ENCODE measurements at regions not wholly inside any gene's neighbourhood (a gene's known extent, or its start where the extent isn't known, plus 50 kb on each side); places are given as distances from the start of the nearest gene placed in this dataset.

- DNase-seq = no peak
Measured at GRCh38 chr14:96931751-96932150, 134.6 kb downstream of the VRK1 start.

GRCh38 chr14:96934638-96935330 lies 137.6 kb downstream of the VRK1 start:
- no peak for DNase-seq

GRCh38 chr14:96938946-96939345 lies 141.8 kb downstream of the VRK1 start:
- DNase-seq = no peak

GRCh38 chr14:96940009-96940408 lies 142.8 kb downstream of the VRK1 start:
- DNase-seq = no peak

- no peak for DNase-seq
Measured at GRCh38 chr14:96944297-96944696, 147.1 kb downstream of the VRK1 start.

- no peak for DNase-seq
Measured at GRCh38 chr14:96945721-96946120, 148.5 kb downstream of the VRK1 start.

GRCh38 chr14:96949594-96949993 lies 152.4 kb downstream of the VRK1 start:
- DNase-seq = no peak

GRCh38 chr14:96951511-96951910 lies 154.3 kb downstream of the VRK1 start:
- DNase-seq = no peak

GRCh38 chr14:96953087-96953874 lies 156.1 kb downstream of the VRK1 start:
- no peak for DNase-seq

- no peak for DNase-seq
Measured at GRCh38 chr14:96953875-96954185, 156.6 kb downstream of the VRK1 start.

- no peak for DNase-seq
Measured at GRCh38 chr14:96956464-96957239, 159.5 kb downstream of the VRK1 start.

- no peak for DNase-seq
Measured at GRCh38 chr14:96958057-96958456, 160.9 kb downstream of the VRK1 start.

GRCh38 chr14:96959992-96960391 lies 162.8 kb downstream of the VRK1 start:
- no peak for DNase-seq

GRCh38 chr14:96960598-96961116 lies 163.5 kb downstream of the VRK1 start:
- no peak for DNase-seq

- DNase-seq = no peak
Measured at GRCh38 chr14:96961895-96962294, 164.7 kb downstream of the VRK1 start.

GRCh38 chr14:96962337-96962736 lies 165.2 kb downstream of the VRK1 start:
- DNase-seq = no peak

GRCh38 chr14:96964726-96965415 lies 167.7 kb downstream of the VRK1 start:
- DNase-seq = no peak

GRCh38 chr14:96965885-96966595 lies 168.9 kb downstream of the VRK1 start:
- no peak for DNase-seq

- DNase-seq = no peak
Measured at GRCh38 chr14:96975116-96975515, 177.9 kb downstream of the VRK1 start.

GRCh38 chr14:96978525-96979272 lies 181.5 kb downstream of the VRK1 start:
- DNase-seq = no peak

- DNase-seq = no peak
Measured at GRCh38 chr14:96979611-96980074, 182.5 kb downstream of the VRK1 start.
